GM21723 (cell line): ENCODE measurements at regions not wholly inside any gene's neighbourhood (a gene's known extent, or its start where the extent isn't known, plus 50 kb on each side); places are given as distances from the start of the nearest gene placed in this dataset.
"Not testable (repeated sequence)": the region's sequence is repeated elsewhere in the genome, so short reads cannot be mapped to it uniquely, and the experiment has no call there.

ENCODE experiments used
- ATAC-seq: cut with Tn5 transposase; IDR thresholded peaks from one replicate; pipeline ENCODE4 v1.9.1; 2021; ENCODE audit warnings: mild to moderate bottlenecking, moderate library complexity; ENCODE audit not compliant: unreplicated experiment

DNA sequence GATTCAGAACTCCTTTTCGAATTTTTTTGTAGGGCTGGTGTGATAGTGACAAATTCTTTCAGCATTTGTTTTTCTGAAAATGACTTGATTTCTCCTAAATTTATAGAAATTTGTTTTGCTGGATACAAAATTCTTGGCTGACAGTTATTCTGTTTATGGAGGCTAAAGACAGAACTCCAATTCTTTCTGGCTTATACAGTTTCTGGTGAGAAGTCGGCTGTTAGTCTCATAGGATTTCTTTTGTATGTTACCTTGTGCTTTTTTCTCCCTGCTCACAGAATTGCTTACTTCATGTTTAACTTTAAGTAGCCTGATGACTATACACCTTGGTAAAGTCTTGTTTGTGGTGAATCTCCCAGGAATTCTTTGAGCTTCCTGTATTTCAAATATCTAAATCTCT, 1264.6 kb downstream of the NSUN3 start:
- no peak for ATAC-seq

DNA sequence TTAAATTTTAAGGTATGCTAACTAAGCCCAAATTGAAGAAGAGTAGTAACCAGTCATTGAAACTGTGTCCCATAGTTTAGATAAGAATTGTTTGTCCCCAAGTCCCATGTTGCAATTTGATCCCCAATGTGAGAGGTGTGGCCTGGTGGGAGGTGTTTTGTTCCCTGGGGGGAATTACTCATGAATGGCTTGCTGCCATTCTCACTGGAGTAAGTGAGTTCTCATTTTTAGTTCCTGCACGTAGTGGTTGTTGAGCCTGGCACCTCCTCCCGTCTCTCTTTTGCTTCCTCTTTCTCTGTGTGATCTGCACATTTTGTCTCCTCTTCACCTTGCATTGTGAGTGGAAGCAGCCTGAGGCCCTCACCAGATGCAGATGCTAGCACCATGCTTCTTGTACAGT, 1271.0 kb downstream of the NSUN3 start:
- ATAC-seq, result no peak

DNA sequence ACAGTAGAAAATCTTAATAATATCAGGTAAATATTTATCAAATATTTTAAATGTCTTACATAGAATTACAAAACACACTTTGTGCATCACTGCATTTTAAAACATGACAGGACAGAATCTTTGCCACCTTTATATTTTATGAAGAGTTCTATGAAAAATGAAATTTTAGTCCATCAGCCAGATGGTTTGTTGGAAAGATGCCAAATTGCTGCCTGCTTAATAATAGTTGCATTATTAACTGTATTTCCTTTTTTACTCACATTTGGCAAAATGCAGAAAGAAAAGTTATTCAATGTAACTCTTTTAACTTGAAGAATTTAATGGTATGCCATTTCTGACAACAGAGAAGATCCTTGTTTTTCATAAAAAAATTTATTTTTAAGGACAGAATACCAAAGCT, 1271.6 kb downstream of the NSUN3 start:
- no peak for ATAC-seq

DNA sequence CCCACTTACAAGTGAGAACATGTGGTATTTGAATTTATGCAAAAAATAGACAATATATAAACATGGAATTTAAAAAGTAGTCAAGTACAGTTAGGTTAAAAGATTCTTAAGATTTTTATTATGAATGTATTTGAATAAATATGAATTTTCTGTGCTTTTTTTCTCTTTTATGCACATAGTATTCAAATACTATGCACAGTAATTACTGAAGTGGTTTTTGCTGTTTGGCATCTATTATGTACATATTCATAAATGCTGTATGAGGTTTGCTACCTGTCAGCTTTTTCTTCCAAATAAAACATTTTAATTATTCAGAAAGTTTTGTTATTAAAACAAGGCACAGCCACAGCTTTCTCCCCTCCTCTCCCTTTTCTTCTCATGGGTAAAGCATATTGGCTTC, 1272.7 kb downstream of the NSUN3 start:
- ATAC-seq, result no peak

DNA sequence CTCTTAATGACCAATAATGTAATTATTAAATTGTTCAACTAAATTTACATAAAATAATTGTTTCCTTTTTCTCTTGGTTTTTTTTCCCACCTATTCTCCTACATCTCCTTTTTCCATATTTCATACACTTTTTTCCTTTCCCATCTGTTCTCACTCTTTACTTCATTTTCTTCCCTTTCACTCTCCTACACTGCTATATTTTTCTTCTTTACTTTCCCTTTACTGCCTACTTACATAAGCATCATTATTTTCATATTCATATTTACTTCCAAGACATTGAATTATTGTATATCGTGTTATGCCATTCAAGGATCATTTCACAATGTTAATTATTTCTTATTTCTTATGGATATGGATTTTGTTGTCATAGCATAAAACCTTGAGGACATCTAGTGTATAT, 1275.6 kb downstream of the NSUN3 start:
- no peak for ATAC-seq

DNA sequence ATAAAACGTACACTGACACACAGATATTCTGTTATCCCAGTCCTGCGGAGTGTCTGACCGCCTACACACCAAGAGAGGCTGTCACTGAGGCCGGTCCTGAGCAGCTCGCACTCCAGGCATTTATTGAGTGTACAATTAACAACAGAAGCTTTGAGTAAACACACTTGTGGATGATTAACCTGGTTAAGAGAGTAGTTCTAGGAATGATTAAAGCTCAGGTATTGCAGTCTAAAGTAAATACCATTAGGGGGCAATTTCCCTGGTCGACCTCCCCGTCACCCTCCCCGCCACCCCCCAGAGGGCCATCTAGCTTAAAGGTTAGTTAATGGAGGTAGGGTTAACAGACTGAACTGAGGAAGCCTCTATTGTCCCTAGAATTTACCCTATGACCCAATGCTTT, 1278.5 kb downstream of the NSUN3 start:
- no peak for ATAC-seq

DNA sequence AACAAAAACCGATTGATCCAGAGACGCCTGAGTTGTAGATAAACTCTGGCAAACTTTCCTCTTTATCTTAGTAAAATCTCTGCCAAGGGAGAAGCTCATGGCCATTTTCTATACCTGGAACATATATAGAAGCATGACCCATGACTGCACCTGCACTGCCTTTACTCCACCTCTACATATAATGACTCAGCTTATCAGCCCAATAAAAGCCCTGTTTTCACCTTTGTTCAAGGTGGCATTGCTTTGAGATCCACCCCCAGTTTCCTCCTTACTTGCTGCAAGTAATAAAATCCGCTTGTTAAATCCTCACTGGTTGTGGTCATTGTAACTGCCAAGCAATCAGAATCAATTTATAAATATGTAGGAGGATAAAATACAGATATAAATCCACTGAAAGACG, 1280.4 kb downstream of the NSUN3 start:
- no peak for ATAC-seq

DNA sequence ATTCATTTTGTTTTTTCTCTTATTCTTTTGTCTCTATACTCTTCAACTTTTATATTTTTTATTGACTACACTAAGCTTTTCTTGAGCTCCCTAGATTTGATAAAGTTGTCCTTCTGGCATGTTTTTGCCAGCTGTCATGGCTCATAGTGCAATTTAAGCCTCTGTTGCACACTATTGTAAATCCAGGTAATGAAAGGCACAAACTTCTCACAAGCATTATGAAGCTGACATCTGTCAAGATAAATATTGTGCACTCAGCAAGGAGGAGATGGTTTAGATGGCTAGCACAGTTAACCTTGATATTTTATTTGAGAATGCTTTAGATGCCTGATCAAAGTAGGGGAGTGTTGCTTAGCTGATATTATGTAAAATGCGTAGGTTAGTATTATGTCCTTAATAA, 1280.9 kb downstream of the NSUN3 start:
- ATAC-seq, result no peak

DNA sequence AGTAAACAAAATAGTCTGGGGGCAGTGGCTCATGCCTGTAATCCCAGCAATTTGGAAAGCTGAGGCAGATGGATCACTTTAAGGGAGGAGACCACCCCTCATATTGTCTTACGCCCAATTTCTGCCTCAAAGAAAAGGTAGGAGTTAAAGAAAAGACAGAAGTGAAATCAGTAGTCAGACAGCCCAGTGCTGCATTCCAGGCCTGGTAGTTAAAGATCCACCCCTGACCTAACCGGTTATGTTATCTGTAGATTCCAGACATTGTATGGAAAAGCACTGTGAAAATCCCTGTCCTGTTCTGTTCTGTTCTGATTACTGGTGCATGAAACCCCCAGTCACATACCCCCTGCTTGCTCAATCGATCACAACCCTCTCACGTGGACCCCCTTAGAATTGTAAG, 1285.1 kb downstream of the NSUN3 start:
- ATAC-seq, result not testable (repeated sequence)

DNA sequence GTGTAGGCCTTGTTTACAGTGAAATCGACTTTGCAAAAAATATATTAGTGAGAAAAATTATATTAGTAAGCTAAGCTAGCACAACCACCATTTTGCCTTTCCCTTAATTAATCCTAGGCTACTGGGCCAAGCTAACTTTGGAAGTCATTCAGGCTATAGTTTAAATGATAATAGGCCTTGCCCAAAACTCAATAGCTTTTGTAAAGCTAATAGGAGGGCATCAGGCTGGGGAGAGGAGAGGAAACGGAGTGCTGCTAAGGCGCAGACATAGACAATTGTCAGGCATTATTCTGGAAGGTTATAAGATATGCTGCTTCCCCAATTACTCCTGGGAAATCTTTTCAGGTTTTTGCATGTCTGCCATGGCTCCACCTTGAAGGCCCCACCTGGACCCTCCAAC, 1286.0 kb downstream of the NSUN3 start:
- no peak for ATAC-seq

DNA sequence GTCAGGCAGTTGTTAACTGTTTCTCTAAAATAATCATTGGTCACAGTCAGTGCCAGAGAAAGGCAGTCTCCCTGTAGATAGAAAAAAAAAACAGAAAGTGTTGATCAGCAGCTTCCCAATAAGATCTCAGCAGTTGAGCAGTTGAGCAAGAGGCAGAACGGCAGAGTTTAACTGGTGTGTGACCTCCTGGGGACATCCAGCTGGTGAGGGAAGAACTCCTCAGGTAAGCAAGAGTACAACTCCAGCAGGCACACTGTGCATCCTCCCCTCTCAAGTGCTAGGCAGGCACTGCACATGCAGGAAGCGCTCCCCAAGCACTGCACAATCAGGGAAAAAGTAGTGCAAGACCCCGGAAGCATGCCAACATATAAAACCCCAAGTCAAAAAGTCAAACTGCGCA, 1287.2 kb downstream of the NSUN3 start:
- ATAC-seq, result no peak

DNA sequence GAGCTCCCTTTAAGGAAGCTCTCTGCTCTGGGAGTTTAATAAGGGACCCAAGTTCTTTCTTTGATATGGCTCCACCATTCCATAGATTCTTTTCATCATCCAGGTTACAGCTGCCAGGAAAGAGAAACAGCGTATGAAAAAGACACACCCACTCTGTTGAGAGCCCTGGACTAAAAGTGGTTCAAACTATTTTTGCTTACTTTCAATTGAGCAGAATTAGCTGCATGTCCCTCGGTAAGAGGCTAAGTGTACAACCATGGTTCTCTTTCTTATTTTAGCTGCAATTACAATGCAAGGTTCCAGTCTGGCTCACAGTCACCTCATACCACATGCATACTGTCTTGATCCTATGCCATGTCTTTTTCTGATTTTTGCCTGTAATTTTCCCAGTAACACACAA, 1288.3 kb downstream of the NSUN3 start:
- ATAC-seq, result no peak

DNA sequence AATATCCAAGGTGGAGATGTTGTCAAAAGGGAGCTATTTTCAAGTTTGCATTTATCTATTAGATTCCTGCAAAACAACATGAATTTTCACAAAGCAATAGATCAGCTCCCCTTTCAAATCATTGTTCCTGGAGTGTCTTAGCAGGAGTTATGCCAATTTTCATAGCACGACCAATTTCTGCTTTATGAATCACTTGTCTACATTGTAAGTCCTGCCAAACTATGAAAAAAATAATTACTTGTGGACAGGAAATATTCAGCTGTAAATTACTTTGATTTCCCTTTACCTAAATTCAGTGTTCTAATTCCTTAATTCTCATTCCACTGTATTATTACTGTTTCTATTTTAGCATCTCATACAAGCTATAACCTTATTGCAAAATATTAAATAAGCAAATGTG, 1289.6 kb downstream of the NSUN3 start:
- no peak for ATAC-seq

DNA sequence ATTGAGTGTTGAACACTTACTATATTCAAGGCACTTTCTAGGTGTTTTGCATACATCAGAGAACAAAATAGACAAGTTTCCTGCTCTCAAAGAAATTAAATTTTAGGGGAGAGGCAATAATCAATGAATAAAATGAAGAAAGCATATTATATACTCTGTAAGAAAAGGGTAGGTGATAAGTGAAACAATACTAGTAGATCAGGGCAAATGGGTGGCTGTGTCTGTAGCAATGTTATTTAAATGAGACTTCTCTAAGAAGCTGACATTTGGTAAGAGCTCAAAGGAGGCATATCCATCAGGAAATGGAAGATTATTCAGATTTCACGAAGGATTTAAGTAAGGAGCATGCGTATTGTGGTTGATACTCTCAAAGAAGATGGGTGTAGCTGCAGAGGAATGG, 1291.6 kb downstream of the NSUN3 start:
- no peak for ATAC-seq

DNA sequence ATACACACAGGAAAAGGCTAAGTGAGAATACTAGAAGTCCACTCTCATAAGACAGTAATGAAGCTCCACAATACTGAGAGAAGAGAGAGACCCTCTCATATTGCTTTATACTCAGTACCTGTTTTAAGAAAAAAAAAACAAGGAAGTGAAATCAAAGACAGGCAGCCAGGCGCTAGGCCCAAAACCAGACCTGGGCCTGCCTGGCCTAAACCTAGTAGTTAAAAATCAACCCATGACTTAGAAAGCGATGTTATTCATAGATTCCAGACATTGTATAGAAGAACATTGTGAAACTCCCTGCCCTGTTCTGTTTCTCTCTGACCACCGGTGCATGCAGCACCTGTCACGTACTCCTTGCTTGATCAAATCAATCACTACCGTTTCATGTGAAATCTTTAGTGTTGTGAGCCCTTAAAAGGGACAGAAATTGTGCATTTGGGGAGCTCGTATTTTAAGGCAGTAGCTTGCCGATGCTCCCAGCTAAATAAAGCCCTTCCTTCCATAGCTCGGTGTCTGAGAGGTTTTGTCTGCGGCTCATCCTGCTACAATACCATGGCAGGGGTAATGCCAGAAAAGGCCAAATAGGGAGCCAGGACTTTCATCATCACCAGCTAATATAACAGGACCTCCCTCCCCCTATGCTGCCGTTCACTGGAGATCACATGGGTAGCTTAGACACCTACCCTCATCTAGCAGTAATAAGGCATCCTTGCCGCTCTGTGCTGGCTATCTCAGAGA, 1294.1 kb downstream of the NSUN3 start:
- no peak for ATAC-seq

DNA sequence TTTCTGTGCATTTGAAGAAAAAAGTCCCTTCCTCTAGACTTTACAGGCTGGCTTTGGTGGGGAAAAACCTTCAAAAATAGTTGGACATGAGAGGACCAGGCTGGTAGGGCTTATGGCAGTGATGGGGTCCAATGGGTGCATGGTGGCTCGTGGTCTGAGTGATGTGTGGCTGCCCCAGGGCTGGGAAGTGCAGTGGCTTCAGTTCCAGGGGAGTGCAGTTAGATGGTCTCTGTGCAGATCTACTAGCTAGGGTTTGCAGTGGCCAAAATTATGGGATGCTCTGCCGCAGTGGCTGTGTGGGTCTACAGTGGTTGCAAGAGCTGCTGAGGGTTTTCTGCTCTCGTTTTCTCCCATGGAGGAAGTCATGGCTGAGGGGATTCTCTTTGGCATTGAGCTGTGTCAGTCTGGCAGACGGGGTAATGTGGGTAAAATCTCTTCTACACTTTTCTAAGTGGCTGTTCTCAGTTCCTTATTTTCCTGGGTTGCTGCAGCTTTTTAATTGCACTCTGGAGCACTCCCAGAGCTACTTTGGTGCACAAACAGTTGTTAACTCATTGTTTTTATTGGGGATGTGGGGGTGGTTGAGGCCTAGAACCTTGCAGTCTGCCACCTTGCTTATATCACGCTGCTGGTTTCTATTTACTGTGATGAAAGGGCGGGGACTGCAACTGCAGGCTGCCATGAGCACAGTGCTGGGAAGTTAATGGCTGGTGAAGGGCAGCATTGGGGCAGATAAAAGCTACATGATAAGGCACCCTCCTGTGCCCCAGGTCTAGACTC, 1324.6 kb downstream of the NSUN3 start:
- no peak for ATAC-seq

DNA sequence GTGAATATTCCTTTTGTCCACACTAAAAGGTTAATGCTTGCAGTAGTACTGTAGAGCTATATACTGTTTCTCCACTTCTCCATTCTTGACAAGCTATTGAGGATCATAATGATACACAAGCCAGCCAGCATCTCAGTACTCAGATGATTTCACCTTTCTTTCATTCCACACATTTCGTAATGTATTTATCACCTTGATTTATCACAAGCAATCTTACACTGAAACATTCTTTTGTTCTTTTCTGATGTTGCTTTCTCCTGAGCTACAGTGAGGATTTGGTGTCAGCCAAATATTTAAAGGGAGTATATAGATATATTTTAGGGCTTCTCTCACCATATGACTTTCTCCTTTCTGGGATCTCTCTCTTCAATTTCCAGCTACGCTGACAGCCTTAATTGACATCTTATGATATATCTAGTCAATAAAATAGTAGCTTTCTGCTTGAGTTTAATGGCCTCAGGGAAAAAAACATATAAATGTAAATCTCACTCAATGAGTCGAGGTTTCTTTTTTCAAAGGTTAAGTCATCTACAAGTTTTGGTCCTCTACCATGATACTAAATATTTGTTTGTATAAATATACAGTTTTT, 1327.0 kb downstream of the NSUN3 start:
- ATAC-seq, result no peak

DNA sequence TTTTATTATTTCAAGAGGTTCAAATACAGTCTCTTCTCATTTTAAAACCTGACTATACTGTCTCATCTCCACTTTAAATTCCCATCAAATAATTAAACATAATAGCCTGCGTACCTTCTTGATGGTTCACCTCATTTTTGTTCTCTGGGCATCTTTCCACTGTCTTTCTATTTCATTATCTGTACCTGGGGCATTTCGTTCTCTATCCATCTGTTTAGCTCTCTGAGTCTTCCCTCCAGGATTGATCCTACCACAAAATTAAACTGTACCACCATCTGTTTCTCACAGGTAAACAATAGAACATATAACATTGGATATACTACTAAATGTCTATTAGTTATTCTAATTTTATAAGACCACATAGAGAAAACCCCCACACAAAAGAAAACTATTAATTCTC, 1331.4 kb downstream of the NSUN3 start:
- ATAC-seq, result no peak

DNA sequence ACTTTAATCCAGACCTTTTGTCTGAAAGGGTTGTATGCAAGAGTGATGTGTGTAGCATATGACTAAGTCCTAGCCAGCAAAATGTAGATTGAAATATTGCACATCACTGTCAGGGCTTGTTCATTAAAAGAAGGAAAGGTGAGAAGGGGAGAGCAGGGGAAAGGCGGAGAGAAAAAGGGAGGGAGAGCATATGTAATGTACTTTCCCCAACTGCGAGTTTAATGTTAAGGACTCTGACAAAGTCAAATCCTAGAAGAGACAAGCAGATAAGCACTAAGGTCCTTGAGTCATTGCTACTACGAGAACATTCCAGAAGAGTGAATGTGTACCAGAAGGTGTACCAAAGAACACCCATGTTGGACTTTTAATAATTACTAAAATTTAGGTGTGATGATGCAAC, 1336.7 kb downstream of the NSUN3 start:
- ATAC-seq, result no peak

DNA sequence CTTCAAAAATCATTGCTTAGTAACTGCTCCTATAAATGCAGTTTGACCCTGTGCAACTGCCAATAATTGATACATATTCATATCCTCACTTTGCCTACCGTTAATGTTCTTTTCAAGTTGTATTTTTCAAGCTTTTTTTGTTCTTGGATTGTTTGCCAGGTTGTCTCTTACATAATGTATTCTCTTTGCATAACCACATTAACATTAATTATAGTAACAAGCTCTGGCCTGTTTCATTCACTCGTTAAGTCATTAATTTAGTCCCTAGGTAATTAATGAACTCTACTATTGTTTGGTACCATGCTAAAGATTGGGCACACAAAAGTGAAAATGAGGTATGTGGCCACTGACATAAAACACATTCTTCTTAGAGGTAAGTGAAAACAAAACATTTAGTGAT, 1338.8 kb downstream of the NSUN3 start:
- no peak for ATAC-seq

DNA sequence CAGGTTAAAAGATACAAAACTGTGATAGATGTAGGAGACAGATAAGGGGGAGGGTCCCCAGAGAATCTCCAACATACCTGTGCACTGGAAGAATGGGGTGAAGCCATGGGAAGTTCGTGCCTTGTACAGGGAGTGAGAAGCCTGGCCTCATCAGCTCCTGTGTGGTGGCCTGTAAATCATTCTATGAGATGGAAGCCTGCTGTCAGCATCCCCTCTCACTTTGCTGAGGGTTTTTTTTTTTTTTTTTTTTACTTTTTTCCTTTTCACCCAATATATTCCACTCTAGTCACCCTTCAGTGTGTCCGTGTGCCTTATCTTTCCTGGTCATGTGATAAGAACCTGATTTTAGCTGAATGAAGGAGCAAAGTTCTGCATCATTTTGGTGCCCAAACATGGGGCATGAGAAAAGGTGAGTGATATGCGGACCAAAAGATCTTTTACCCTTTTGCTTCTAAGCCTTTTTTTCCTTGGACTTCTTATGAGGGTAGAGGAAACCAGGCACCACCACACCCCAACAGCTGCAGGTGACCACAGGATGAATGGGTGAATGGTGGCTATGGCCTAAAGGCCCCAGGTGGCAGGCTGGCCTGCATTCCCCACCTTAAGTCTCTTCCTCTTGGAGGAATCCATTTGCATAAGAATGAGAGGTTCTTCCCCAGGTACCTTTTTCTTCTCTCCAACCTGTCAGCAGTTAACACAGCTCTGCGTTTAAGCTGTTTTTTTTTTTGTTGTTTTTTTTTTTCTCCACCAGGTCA, 1345.0 kb downstream of the NSUN3 start:
- no peak for ATAC-seq

DNA sequence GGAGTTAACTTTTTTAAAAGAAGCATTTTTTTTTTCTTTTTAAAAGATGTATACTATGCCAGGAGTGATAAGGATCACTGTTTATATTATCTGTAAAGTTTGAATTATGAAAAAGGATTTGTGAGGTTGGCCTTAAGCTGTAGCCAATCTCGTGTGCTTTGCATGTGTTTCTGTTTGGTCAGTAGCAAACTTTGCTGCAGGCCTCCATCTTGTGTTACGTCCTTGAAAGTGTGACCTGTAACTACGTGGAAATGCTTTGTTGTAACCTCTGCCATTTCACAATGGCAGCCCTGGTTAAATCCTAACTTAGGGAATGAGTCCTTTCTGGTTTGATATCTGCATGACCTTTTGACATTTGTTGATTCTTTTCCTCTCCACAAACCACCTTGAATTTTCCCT, 1345.6 kb downstream of the NSUN3 start:
- ATAC-seq, result no peak
